Lower leg skin (tissue), 3 donors: ENCODE measurements at regions not wholly inside any gene's neighbourhood (a gene's known extent, or its start where the extent isn't known, plus 50 kb on each side); places are given as distances from the start of the nearest gene placed in this dataset.

Source experiments
- POLR2A ChIP-seq, 2 donors: fragments of 450-650 bp; IDR thresholded peaks; one replicate each; pipeline ENCODE4 v1.6.1; 2016 to 2017; ENCODE audit warnings: antibody characterized with exemption in 2 of 2, mild to moderate bottlenecking in 1 of 2, moderate library complexity in 1 of 2
- TF ChIP-seq, protein P1 (sequence below), 3 donors: fragments of 450-650 bp; IDR thresholded peaks; one replicate each; pipeline ENCODE4 v1.5.1; 2016; ENCODE audit warnings: antibody characterized with exemption in 3 of 3, mild to moderate bottlenecking in 3 of 3, moderate library complexity in 2 of 3

GRCh38 chr11:88431675-88432341 lies 94.3 kb upstream of the CTSC start:
- no peak for TF ChIP-seq POLR2A (IDR thresholded peaks at IDR 0.05)
- TF ChIP-seq, protein P1, sequence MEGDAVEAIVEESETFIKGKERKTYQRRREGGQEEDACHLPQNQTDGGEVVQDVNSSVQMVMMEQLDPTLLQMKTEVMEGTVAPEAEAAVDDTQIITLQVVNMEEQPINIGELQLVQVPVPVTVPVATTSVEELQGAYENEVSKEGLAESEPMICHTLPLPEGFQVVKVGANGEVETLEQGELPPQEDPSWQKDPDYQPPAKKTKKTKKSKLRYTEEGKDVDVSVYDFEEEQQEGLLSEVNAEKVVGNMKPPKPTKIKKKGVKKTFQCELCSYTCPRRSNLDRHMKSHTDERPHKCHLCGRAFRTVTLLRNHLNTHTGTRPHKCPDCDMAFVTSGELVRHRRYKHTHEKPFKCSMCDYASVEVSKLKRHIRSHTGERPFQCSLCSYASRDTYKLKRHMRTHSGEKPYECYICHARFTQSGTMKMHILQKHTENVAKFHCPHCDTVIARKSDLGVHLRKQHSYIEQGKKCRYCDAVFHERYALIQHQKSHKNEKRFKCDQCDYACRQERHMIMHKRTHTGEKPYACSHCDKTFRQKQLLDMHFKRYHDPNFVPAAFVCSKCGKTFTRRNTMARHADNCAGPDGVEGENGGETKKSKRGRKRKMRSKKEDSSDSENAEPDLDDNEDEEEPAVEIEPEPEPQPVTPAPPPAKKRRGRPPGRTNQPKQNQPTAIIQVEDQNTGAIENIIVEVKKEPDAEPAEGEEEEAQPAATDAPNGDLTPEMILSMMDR (IDR thresholded peaks at IDR 0.05), result no peak
